DND-41 (cell line): ENCODE measurements at regions not wholly inside any gene's neighbourhood (a gene's known extent, or its start where the extent isn't known, plus 50 kb on each side); places are given as distances from the start of the nearest gene placed in this dataset.

ENCODE experiments used
- ATAC-seq: fragments of 200-7000 bp; cut with Tn5 transposase; 3 replicates; pipeline ENCODE4 v1.9.1; 2021; ENCODE audit warnings: low read depth; ENCODE audit not compliant: insufficient read depth
- DNase-seq: peaks from one replicate; pipeline ENCODE4 v3.0.0-alpha.2; 2020
- H2AFZ ChIP-seq: 2 replicates; pipeline ENCODE4 v1.6.0; 2012; ENCODE audit warnings: low read depth, low read length
- H3K27ac ChIP-seq: 2 replicates; pipeline ENCODE4 v1.5.1; 2012; ENCODE audit warnings: low read length, inconsistent platforms
- H3K27me3 ChIP-seq: fragments of 200-600 bp; sonication (generic); 2 replicates; pipeline ENCODE4 v1.6.0; 2012; ENCODE audit warnings: low read length, mild to moderate bottlenecking, inconsistent platforms; ENCODE audit not compliant: insufficient read depth, poor library complexity
- H3K36me3 ChIP-seq: 2 replicates; pipeline ENCODE4 v1.5.1; 2012; ENCODE audit warnings: low read length, inconsistent platforms; ENCODE audit not compliant: insufficient read depth
- H3K4me1 ChIP-seq: 2 replicates; pipeline ENCODE4 v1.5.1; 2012; ENCODE audit warnings: mild to moderate bottlenecking, low read length; ENCODE audit not compliant: insufficient read depth
- H3K4me2 ChIP-seq: 2 replicates; pipeline ENCODE4 v1.6.0; 2012; ENCODE audit warnings: mild to moderate bottlenecking, moderate library complexity, low read length, inconsistent platforms; ENCODE audit not compliant: insufficient read depth
- H3K4me3 ChIP-seq, 2 experiments: fragments of 200-600 bp in 1 of 2; shearing (Covaris generic) in 1 of 2; 2 replicates each; pipeline ENCODE4 v1.5.1; 2012 to 2016; ENCODE audit warnings: inconsistent platforms in 2 of 2, low read length in 2 of 2, mild to moderate bottlenecking in 2 of 2, low read depth in 1 of 2, moderate library complexity in 1 of 2
- H3K79me2 ChIP-seq: 2 replicates; pipeline ENCODE4 v1.6.0; 2012; ENCODE audit warnings: low read length, inconsistent platforms; ENCODE audit not compliant: insufficient read depth
- H3K9ac ChIP-seq: 2 replicates; pipeline ENCODE4 v1.6.0; 2012; ENCODE audit warnings: low read depth, mild to moderate bottlenecking, inconsistent platforms, low read length, moderate library complexity
- H3K9me3 ChIP-seq: 2 replicates; pipeline ENCODE4 v1.5.1; 2012; ENCODE audit warnings: low read length, moderate library complexity, mild to moderate bottlenecking, inconsistent platforms; ENCODE audit not compliant: insufficient read depth, severe bottlenecking
- H4K20me1 ChIP-seq: 2 replicates; pipeline ENCODE4 v1.6.0; 2012; ENCODE audit warnings: low read length; ENCODE audit not compliant: insufficient read depth
- EZH2 ChIP-seq: IDR thresholded peaks from 3 replicates; pipeline ENCODE4 v1.6.1; 2012; ENCODE audit warnings: borderline replicate concordance, low read depth, mild to moderate bottlenecking, moderate library complexity, low read length, inconsistent platforms; ENCODE audit not compliant: severe bottlenecking
- TF ChIP-seq, protein P1 (sequence below): IDR thresholded peaks from 2 replicates; pipeline ENCODE4 v1.5.1; 2012; ENCODE audit warnings: borderline replicate concordance, low read length, moderate library complexity, mild to moderate bottlenecking; ENCODE audit not compliant: poor library complexity, severe bottlenecking; ENCODE audit errors: extremely low read depth

DNA sequence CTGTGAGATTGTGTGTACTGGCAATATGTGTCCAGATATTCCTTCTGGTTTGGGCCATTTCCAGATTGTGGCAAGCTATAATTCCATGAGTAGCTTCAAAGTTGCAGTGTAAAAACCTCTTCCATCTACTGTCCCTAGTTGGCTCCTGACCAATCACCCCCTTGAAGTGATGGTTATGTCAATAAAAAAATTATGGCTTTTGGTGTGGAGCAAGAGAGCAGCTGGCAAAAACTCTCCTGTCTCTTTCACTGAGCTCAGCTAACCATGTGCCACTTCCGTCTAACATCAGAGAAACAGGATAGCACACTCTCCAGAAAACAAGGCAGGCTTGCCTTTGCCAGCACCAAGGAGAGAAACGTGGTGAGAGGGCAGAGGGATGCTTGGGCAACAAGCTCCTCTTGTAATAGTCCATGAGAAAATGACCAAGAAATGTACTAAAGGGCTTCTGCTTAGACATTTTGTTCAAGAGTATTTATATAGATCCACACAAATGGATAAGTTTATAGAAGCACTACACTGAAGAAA, 914.4 kb upstream of the SEMA6A start:
- Histone ChIP-seq H3K36me3 (no peaks in the 10 kb centered on the region), H3K4me3 (no peak overlapping the region), H2AFZ (no peak overlapping the region), H3K79me2 (no peaks in the 10 kb centered on the region), H3K4me1 (no peaks in the 10 kb centered on the region), H3K27ac (no peak overlapping the region), H4K20me1 (no peaks in the 10 kb centered on the region), H3K4me2 (no peak overlapping the region), H3K9me3 (no peaks in the 10 kb centered on the region), H3K9ac (no peak overlapping the region), H3K27me3 (no peaks in the 10 kb centered on the region)
- DNase-seq (no peak), ATAC-seq (no peak)
- TF ChIP-seq, protein P1, sequence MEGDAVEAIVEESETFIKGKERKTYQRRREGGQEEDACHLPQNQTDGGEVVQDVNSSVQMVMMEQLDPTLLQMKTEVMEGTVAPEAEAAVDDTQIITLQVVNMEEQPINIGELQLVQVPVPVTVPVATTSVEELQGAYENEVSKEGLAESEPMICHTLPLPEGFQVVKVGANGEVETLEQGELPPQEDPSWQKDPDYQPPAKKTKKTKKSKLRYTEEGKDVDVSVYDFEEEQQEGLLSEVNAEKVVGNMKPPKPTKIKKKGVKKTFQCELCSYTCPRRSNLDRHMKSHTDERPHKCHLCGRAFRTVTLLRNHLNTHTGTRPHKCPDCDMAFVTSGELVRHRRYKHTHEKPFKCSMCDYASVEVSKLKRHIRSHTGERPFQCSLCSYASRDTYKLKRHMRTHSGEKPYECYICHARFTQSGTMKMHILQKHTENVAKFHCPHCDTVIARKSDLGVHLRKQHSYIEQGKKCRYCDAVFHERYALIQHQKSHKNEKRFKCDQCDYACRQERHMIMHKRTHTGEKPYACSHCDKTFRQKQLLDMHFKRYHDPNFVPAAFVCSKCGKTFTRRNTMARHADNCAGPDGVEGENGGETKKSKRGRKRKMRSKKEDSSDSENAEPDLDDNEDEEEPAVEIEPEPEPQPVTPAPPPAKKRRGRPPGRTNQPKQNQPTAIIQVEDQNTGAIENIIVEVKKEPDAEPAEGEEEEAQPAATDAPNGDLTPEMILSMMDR: no peak
- TF ChIP-seq EZH2: no peak

DNA sequence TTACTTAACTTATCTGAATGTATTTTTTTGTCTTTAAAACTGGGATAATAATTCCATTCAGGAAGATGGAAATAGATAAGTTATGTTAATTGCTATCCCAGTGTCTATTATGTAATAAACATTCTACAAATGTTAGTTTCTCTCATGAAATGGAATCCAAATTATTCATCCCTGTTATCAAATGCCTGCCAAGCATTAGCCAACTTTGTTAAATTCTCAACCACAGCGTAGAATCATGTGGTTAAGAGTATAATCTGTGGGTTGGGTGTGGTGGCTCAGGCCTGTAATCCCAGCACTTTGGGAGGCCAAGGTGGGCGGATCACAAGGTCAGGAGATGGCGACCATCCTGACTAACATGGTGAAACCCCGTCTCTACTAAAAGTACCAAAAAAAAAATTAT, 912.9 kb upstream of the SEMA6A start:
- DNase-seq (no peak), ATAC-seq (no peak)
- Histone ChIP-seq H2AFZ (no peak overlapping the region), H3K36me3 (no peaks in the 10 kb centered on the region), H3K4me1 (no peaks in the 10 kb centered on the region), H3K27ac (no peak overlapping the region), H3K9ac (no peak overlapping the region), H3K4me2 (no peak overlapping the region), H3K27me3 (no peaks in the 10 kb centered on the region), H3K9me3 (no peaks in the 10 kb centered on the region), H4K20me1 (no peaks in the 10 kb centered on the region), H3K4me3 (no peak overlapping the region), H3K79me2 (no peaks in the 10 kb centered on the region)
- no peak for TF ChIP-seq EZH2
- TF ChIP-seq, protein P1: no peak

DNA sequence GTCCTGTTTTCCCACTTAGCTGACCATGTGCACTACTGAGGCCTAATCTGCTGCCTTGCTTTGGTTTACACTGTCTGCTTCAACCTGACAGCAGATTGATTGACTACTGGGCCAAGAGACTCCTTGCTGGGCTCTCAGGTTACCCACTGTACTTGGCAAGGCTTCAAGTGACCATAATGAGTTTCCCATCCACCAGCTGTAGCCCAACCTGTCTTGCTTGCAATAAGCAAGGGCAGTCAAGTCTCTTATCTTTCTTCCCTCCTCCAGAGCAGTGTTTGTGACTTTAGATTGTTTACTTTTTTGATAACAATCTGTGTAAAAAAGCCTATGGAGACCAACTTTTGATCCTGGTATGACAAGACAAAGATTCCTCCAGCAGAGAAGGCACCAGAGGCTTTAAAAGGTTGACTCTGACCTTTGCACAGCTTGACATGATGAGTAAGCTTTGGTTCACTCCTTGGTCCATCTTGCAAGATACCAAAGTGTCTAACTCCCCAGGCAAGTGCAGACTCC, 912.3 kb upstream of the SEMA6A start:
- no peak for TF ChIP-seq EZH2
- TF ChIP-seq, protein P1: no peak
- Histone ChIP-seq H3K4me2 (no peak overlapping the region), H3K4me1 (no peaks in the 10 kb centered on the region), H3K4me3 (no peak overlapping the region), H2AFZ (no peak overlapping the region), H3K9ac (no peak overlapping the region), H3K79me2 (no peaks in the 10 kb centered on the region), H4K20me1 (no peaks in the 10 kb centered on the region), H3K27ac (no peak overlapping the region), H3K9me3 (no peaks in the 10 kb centered on the region), H3K27me3 (no peaks in the 10 kb centered on the region), H3K36me3 (no peaks in the 10 kb centered on the region)
- no peak for DNase-seq
- ATAC-seq: no peak

DNA sequence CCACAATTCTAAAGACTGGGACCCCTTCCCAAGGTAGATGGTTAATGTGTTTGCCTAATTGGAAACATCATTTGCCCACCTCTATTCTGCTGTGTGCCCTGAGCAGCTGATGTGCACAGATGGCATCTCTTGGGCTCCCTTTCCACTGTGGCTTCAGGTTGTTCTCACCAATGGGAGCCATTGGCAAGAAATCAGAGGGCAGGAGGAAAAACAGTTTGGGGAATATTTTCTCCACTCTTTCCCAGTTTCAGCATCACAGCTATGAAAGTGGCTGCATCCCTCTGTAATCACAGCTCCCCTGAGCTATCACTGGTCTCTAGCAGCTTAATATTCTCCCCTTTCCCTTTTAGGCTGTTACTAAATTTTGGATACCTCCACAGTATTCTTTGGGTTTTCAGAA, 911.6 kb upstream of the SEMA6A start:
- Histone ChIP-seq H3K4me3 (no peak overlapping the region), H3K79me2 (no peaks in the 10 kb centered on the region), H3K4me2 (no peak overlapping the region), H3K27me3 (no peaks in the 10 kb centered on the region), H3K9ac (no peak overlapping the region), H3K4me1 (no peaks in the 10 kb centered on the region), H4K20me1 (no peaks in the 10 kb centered on the region), H3K9me3 (no peaks in the 10 kb centered on the region), H3K36me3 (no peaks in the 10 kb centered on the region), H2AFZ (no peak overlapping the region), H3K27ac (no peak overlapping the region)
- no peak for TF ChIP-seq EZH2
- TF ChIP-seq, protein P1: no peak
- ATAC-seq: no peak
- no peak for DNase-seq
